ENCODE measurements at regions not wholly inside any gene's neighbourhood (a gene's known extent, or its start where the extent isn't known, plus 50 kb on each side); places are given as distances from the start of the nearest gene placed in this dataset.

GRCh38 chr13:63979951-63980350 is 2564.3 kb upstream of the PCDH20 start:
- no peak for DNase-seq (ENCODE audit: low read depth)

- DNase-seq (ENCODE audit: low read depth) = no peak
Measured at GRCh38 chr13:63972328-63972727, 2556.7 kb upstream of the PCDH20 start.

GRCh38 chr13:63954683-63955082 is 2539.0 kb upstream of the PCDH20 start:
- no peak for DNase-seq (ENCODE audit: low read depth)

- peak; percentile 8 for DNase-seq (ENCODE audit: low read depth)
Measured at GRCh38 chr13:63948045-63948444, 2532.4 kb upstream of the PCDH20 start.

- no peak for DNase-seq (ENCODE audit: low read depth)
Measured at GRCh38 chr13:63944911-63945310, 2529.3 kb upstream of the PCDH20 start.

- DNase-seq (ENCODE audit: low read depth) = peak; percentile 23
Measured at GRCh38 chr13:63942372-63942771, 2526.7 kb upstream of the PCDH20 start.

- peak; percentile 17 for DNase-seq (ENCODE audit: low read depth)
Measured at GRCh38 chr13:63938851-63939250, 2523.2 kb upstream of the PCDH20 start.

- peak; percentile 14 for DNase-seq (ENCODE audit: low read depth)
Measured at GRCh38 chr13:63910511-63910910, 2494.9 kb upstream of the PCDH20 start.

GRCh38 chr13:63909726-63910375 is 2494.2 kb upstream of the PCDH20 start:
- DNase-seq (ENCODE audit: low read depth) = no peak

- no peak for DNase-seq (ENCODE audit: low read depth)
Measured at GRCh38 chr13:63902141-63902540, 2486.5 kb upstream of the PCDH20 start.

- no peak for DNase-seq (ENCODE audit: low read depth)
Measured at GRCh38 chr13:63901630-63902029, 2486.0 kb upstream of the PCDH20 start.

GRCh38 chr13:63900406-63900805 is 2484.8 kb upstream of the PCDH20 start:
- no peak for DNase-seq (ENCODE audit: low read depth)

- no peak for DNase-seq (ENCODE audit: low read depth)
Measured at GRCh38 chr13:63896321-63896720, 2480.7 kb upstream of the PCDH20 start.

GRCh38 chr13:63882052-63882451 is 2466.4 kb upstream of the PCDH20 start:
- no peak for DNase-seq (ENCODE audit: low read depth)

- no peak for DNase-seq (ENCODE audit: low read depth)
Measured at GRCh38 chr13:63880705-63881104, 2465.1 kb upstream of the PCDH20 start.

- no peak for DNase-seq (ENCODE audit: low read depth)
Measured at GRCh38 chr13:63873936-63874335, 2458.3 kb upstream of the PCDH20 start.

GRCh38 chr13:63864171-63864902 is 2448.7 kb upstream of the PCDH20 start:
- peak; percentile 70 for DNase-seq (ENCODE audit: low read depth)

GRCh38 chr13:63855457-63856118 is 2439.9 kb upstream of the PCDH20 start:
- peak; percentile 75 for DNase-seq (ENCODE audit: low read depth)

- no peak for DNase-seq (ENCODE audit: low read depth)
Measured at GRCh38 chr13:63853816-63854215, 2438.2 kb upstream of the PCDH20 start.

- no peak for DNase-seq (ENCODE audit: low read depth)
Measured at GRCh38 chr13:63851526-63851925, 2435.9 kb upstream of the PCDH20 start.

- DNase-seq (ENCODE audit: low read depth) = no peak
Measured at GRCh38 chr13:63843766-63844699, 2428.4 kb upstream of the PCDH20 start.

- no peak for DNase-seq (ENCODE audit: low read depth)
Measured at GRCh38 chr13:63842102-63842501, 2426.5 kb upstream of the PCDH20 start.

Data from iris pigment epithelial cell (primary cell).